H1 (cell line): ENCODE measurements at regions not wholly inside any gene's neighbourhood (a gene's known extent, or its start where the extent isn't known, plus 50 kb on each side); places are given as distances from the start of the nearest gene placed in this dataset.

Experiments
- JUN ChIP-seq: IDR thresholded peaks from 2 replicates; pipeline ENCODE4 v1.6.1; 2011; ENCODE audit warnings: low read depth, mild to moderate bottlenecking, improper control_type of control experiment, low read length
- NRF1 ChIP-seq: IDR thresholded peaks from 2 replicates; pipeline ENCODE4 v1.6.1; 2011; ENCODE audit warnings: mild to moderate bottlenecking, low read depth, low read length, improper control_type of control experiment
- YY1 ChIP-seq: IDR thresholded peaks from 2 replicates; pipeline ENCODE4 v1.6.1; 2011; ENCODE audit warnings: low read depth, mild to moderate bottlenecking, low read length

DNA sequence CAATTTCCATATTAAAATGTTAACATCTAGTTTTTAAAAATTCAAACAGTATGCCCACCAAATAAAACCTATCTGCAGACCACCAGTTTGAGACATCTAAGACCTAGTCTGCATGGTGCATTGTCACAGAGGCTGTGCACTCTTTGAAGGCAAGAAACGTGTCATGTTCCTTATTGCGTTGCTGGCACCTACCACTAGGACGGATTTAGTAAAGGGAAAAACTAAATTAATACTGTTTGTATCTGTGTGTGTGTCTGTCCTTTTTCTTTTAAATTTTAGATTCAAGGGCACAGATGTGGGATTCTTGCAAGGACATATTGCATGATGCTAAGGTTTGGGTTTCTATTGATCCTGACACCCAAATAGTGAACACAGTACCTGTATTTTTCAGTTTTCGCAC is 481.4 kb downstream of the UQCRFS1 start (continued):
- TF ChIP-seq JUN (no peak), YY1 (no peak), NRF1 (no peak)
